ENCODE measurements at regions not wholly inside any gene's neighbourhood (a gene's known extent, or its start where the extent isn't known, plus 50 kb on each side); places are given as distances from the start of the nearest gene placed in this dataset.

- in situ Hi-C loops (cut with HindIII; ENCODE audit: low pct_unique_long_range_greater_than_20kb, low sequenced_read_pairs) (no loop called here), intact Hi-C loops (cut with micrococcal nuclease; ENCODE audit: unreplicated experiment) (no loop called here)
- DNase-seq (ENCODE audit: low read depth, low spot score) (no peak), ATAC-seq (no peak)
- CTCF ChIA-PET = no interaction called here
- Histone ChIP-seq H3K9me3 (ENCODE audit: control insufficient read depth, insufficient read depth, low read depth, low read length) (0 out of 2 replicates have a peak, but pooled peaks cover 3% of the 10 kb centered on the region), H3K36me3 (ENCODE audit: control insufficient read depth, insufficient read depth, low read length) (no peaks in the 10 kb centered on the region), H3K4me1 (ENCODE audit: control insufficient read depth, insufficient read depth, low read length) (no peaks in the 10 kb centered on the region), H3K27ac (ENCODE audit: low read length) (no peak overlapping the region), H3K27me3 (ENCODE audit: control insufficient read depth, insufficient read depth, low read length) (no peaks in the 10 kb centered on the region), H3K4me3 (ENCODE audit: low read depth in 2 of 2, low read length in 2 of 2) (no peak overlapping the region)
- POLR2A ChIA-PET = no interaction called here
- TF ChIP-seq, protein P1, sequence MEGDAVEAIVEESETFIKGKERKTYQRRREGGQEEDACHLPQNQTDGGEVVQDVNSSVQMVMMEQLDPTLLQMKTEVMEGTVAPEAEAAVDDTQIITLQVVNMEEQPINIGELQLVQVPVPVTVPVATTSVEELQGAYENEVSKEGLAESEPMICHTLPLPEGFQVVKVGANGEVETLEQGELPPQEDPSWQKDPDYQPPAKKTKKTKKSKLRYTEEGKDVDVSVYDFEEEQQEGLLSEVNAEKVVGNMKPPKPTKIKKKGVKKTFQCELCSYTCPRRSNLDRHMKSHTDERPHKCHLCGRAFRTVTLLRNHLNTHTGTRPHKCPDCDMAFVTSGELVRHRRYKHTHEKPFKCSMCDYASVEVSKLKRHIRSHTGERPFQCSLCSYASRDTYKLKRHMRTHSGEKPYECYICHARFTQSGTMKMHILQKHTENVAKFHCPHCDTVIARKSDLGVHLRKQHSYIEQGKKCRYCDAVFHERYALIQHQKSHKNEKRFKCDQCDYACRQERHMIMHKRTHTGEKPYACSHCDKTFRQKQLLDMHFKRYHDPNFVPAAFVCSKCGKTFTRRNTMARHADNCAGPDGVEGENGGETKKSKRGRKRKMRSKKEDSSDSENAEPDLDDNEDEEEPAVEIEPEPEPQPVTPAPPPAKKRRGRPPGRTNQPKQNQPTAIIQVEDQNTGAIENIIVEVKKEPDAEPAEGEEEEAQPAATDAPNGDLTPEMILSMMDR (IDR thresholded peaks at IDR 0.05) = no peak
- TF ChIP-seq, protein P2, sequence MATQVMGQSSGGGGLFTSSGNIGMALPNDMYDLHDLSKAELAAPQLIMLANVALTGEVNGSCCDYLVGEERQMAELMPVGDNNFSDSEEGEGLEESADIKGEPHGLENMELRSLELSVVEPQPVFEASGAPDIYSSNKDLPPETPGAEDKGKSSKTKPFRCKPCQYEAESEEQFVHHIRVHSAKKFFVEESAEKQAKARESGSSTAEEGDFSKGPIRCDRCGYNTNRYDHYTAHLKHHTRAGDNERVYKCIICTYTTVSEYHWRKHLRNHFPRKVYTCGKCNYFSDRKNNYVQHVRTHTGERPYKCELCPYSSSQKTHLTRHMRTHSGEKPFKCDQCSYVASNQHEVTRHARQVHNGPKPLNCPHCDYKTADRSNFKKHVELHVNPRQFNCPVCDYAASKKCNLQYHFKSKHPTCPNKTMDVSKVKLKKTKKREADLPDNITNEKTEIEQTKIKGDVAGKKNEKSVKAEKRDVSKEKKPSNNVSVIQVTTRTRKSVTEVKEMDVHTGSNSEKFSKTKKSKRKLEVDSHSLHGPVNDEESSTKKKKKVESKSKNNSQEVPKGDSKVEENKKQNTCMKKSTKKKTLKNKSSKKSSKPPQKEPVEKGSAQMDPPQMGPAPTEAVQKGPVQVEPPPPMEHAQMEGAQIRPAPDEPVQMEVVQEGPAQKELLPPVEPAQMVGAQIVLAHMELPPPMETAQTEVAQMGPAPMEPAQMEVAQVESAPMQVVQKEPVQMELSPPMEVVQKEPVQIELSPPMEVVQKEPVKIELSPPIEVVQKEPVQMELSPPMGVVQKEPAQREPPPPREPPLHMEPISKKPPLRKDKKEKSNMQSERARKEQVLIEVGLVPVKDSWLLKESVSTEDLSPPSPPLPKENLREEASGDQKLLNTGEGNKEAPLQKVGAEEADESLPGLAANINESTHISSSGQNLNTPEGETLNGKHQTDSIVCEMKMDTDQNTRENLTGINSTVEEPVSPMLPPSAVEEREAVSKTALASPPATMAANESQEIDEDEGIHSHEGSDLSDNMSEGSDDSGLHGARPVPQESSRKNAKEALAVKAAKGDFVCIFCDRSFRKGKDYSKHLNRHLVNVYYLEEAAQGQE (IDR thresholded peaks at IDR 0.05; ENCODE audit: insufficient read depth in 1 of 2, low read depth in 2 of 2, low read length in 1 of 2) = no peak
- TF ChIP-seq POLR2AphosphoS5 (IDR thresholded peaks at IDR 0.05; ENCODE audit: low read depth, low read length) (no peak), SIN3A (IDR thresholded peaks at IDR 0.05; ENCODE audit: borderline replicate concordance, insufficient read depth, low read depth, low read length) (no peak), TCF7L2 (IDR thresholded peaks at IDR 0.05; ENCODE audit: low read depth, low read length) (no peak)
- no TSS peak for BruUV-seq (replicated peaks)
Observed at GRCh38 chr21:26669215-26669764, 96.2 kb upstream of the CYYR1 start.

GRCh38 chr21:26659757-26660156, 86.7 kb upstream of the CYYR1 start:
- no peak for TF ChIP-seq TCF7L2 (IDR thresholded peaks at IDR 0.05; ENCODE audit: low read depth, low read length)
- TF ChIP-seq, protein P1 (IDR thresholded peaks at IDR 0.05) = no peak
- no peak for TF ChIP-seq SIN3A (IDR thresholded peaks at IDR 0.05; ENCODE audit: borderline replicate concordance, insufficient read depth, low read depth, low read length)
- no peak for TF ChIP-seq POLR2AphosphoS5 (IDR thresholded peaks at IDR 0.05; ENCODE audit: low read depth, low read length)
- TF ChIP-seq, protein P2 (IDR thresholded peaks at IDR 0.05; ENCODE audit: insufficient read depth in 1 of 2, low read depth in 2 of 2, low read length in 1 of 2) = no peak
- peaks cover 6% of the 10 kb centered on the region; the same call in 1 of the 2 replicates for H3K9me3 ChIP-seq (ENCODE audit: control insufficient read depth, insufficient read depth, low read depth, low read length)
- in situ Hi-C loops (cut with HindIII; ENCODE audit: low pct_unique_long_range_greater_than_20kb, low sequenced_read_pairs) = no loop called here
- BruUV-seq (replicated peaks) = no TSS peak
- H3K27me3 ChIP-seq (ENCODE audit: control insufficient read depth, insufficient read depth, low read length) = no peaks in the 10 kb centered on the region
- CTCF ChIA-PET = no interaction called here
- no peaks in the 10 kb centered on the region for H3K36me3 ChIP-seq (ENCODE audit: control insufficient read depth, insufficient read depth, low read length)
- intact Hi-C loops (cut with micrococcal nuclease; ENCODE audit: unreplicated experiment) = no loop called here
- H3K4me1 ChIP-seq (ENCODE audit: control insufficient read depth, insufficient read depth, low read length) = no peaks in the 10 kb centered on the region
- no peak overlapping the region for H3K4me3 ChIP-seq (ENCODE audit: low read depth in 2 of 2, low read length in 2 of 2)
- DNase-seq (ENCODE audit: low read depth, low spot score) (no peak), ATAC-seq (no peak)
- no peak overlapping the region for H3K27ac ChIP-seq (ENCODE audit: low read length)
- POLR2A ChIA-PET = no interaction called here
